Anterior cingulate cortex (tissue), 58 donors: ENCODE measurements at regions not wholly inside any gene's neighbourhood (a gene's known extent, or its start where the extent isn't known, plus 50 kb on each side); places are given as distances from the start of the nearest gene placed in this dataset.

Source experiments
- DNase-seq, 58 donors: peaks; one replicate each; lab custom pipeline; 2025; lab: John Stamatoyannopoulos, UW

DNA sequence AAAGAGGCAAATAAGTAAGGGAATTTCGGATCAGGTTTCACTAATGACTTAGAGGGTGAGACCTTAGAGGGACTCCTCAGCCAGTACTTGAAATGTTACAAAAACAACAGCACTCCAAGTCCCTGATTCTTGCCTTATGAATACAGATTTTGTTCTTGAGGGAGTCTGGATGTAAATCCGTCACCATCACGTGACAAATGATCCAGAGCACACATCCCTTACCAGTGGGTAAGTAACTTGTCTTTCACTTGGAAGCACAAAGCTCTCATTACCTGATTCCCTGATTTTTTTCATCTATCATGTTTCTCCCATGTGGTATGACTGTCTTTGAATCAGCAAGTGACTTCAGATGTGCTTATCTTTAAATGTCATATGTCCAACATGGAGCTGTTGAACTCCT is 595.3 kb upstream of the POU3F2 start:
- DNase-seq: no peak

DNA sequence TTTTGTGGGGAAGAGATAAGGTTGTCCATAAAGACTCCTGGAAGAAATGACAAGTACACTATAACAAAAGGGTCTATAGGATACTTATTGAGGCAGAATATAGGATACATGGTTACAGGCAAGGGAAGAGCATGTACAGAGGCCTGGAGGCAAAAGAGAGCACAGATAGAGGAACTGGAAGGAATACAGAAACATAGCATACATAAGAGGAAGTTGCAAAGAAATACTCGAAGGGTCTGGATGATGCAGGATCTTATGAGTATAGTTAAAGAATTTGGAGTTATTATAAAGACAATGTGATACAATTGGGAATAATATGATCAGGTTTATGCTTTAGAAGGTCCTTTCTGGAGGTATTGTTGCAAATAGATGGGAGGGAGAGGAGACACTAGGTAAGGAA is 592.7 kb upstream of the POU3F2 start:
- no peak for DNase-seq

DNA sequence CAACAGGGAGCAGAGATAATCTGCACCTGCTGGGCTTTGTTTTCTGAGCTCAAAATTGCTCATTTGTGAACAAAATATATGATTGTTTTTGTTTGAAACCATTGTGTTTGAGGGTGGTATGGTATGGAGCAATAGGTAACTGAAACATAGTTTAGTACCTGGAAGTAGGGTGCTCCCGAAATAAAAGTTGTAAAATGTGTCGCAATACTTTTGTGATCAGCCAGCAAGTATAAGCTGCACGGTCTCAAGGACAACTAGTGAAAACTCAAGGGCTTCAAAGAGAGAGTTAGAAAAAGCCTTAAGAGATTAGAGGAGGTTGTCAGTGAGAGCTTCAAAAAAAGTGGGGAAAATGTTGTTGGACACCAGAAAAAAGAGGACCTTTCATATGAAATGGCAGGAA is 579.8 kb upstream of the POU3F2 start:
- DNase-seq: no peak

DNA sequence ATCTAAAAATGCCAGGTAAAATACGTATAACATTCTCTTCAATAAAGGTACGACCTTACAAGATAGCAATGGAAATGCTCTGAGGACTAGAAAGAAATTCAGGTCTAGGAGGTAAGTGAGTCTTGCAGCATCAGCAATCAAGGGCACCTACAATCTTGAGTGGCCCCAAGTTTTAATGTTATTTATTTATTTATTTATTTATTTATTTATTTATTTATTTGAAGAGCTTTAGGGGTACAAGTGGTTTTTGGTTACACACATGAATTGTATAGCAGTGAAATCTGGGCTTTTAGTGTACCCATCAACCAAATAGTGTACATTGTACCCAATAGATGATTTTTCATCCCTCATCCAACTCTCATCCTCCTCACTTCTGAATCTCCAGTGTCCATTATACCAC is 574.0 kb upstream of the POU3F2 start:
- DNase-seq: no peak

- peak in 3 of 58 donors; percentile 1 to 2 (median 2) for DNase-seq
Observed at GRCh38 chr6:98272060-98272459, 562.3 kb upstream of the POU3F2 start.

DNA sequence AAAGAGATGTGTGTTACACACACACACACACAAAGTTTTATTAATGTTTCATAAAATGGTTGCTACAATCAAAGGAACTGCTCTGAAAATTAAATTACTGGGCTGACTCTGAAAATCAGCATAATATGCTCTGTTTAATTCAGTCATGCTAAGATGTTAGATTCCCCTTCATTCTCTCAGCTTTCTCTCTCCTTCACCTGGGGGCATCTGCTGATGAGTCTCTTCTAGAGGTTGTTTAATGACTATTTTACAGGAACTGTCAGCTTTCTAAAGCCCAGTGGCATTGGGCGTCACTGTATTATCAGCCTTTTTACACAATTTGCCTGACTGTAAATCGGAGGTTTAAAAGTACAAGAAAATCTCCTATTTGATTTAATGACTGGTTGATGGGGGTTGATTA is 559.7 kb upstream of the POU3F2 start:
- DNase-seq: no peak

GRCh38 chr6:98280492-98280891 is 553.9 kb upstream of the POU3F2 start:
- no peak for DNase-seq

- DNase-seq: no peak
Observed at GRCh38 chr6:98286620-98287019, 547.8 kb upstream of the POU3F2 start.

GRCh38 chr6:98287876-98288275 is 546.5 kb upstream of the POU3F2 start:
- DNase-seq: no peak

- DNase-seq: no peak
Observed at GRCh38 chr6:98292810-98293209, 541.6 kb upstream of the POU3F2 start.

DNA sequence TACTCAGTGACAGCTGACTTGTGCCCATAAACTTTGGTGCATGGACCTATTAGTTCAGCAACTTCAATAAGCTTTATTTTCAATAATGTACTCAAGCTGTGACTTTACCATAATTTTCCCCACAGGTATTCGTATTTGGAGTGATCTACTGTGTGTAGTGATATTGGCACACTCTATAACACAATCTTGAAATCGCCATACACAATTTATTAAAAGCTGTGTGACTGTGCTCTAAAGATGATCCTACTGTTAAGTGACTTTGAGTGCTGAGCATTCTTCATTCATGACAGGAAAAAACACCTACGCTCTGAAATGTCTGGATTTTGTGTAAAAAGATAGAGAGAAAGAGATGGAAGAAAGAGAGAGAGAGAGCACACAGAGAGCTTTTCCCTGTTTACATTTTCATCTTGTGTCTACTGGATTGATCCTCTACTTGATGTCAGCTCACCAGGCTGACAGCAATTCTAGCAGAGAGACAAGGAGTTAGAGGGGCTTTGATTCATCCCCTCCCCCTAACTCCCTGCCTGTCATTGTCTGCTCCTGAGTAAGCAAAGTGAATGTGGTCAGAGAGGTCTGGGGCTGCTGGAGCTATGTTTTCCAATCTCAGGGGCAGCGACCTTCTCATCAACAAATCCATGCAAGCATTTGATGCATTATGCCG is 538.7 kb upstream of the POU3F2 start:
- DNase-seq: no peak

DNA sequence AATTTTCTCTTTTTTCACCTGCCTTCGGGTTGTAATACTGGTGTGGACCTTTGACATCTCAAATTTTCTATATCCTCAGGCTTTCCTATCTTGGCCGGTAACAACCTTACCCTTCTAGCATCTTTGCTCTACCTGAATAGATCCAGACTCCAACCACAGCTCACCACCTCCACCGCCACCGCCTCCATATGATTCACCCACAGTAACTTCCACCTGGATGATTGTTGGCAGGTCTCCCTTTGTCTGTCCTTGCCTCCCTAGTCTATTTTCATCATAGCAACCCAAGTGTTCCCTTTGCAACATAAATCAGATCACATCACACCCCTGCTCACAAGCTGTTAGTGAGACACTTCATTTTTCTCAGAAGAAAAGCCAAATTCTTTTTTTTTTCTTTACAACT is 525.8 kb upstream of the POU3F2 start:
- peak in 12 of 58 donors; percentile 1 to 38 (median 7) for DNase-seq

DNA sequence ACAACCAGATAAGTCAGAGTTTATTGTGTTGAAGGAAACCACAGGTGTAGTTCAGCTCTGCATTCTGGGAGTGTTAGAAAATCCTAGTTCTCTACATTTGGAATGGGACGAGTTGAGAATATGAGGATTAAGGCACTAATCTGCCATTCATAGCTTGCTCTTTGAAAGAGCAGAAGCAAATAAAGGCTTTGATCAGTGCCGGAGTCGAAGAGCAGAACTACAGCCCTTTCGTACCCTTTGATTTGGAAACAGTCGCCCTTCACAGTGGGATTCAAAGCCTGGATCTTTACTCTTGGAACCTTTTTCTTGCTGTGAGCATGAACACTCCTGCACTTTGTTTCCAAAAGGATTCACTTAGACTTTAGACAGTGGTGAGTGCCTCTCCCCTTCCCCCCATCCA is 523.9 kb upstream of the POU3F2 start:
- no peak for DNase-seq

DNA sequence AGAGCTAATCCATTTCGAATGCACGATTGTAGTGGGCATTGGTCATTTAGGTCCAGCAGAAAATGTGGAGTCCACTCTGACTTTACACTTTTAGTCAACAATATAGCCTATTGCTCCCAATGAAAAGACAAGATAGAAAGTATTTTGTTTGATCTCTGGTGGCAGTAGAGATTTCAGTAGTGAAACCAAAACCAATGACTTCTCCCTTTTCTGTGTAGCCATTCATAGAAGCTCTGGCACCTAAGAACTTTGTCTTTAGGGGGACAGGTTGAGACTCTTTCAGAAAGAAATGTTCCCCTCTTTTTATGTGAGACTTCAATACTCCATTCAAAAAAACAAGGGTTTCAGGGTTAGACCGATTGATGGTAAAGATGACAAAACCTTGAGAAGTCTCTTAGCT is 510.8 kb upstream of the POU3F2 start:
- DNase-seq: no peak

- peak in 7 of 58 donors; percentile 1 to 28 (median 4) for DNase-seq
Observed at GRCh38 chr6:98324446-98324845, 509.9 kb upstream of the POU3F2 start.

DNA sequence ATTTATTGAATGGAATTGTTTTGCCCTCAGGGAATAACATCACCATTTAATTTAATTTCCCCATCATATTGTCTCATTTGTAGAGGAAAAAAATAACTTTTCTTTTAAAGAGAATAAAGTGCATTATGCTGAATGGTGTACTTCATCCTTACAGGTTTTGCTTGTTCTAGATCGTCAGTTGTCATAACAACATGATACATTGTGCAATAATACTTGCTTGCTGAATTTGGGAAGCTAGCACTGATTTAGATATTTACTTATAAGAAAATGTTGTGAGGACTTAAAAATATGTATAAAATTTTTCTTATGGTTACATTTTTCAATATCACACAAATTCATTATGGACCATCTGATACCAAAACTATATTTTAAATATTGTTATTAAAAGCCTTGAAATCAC is 509.0 kb upstream of the POU3F2 start:
- DNase-seq: no peak

GRCh38 chr6:98333273-98333672 is 501.1 kb upstream of the POU3F2 start:
- no peak for DNase-seq

DNA sequence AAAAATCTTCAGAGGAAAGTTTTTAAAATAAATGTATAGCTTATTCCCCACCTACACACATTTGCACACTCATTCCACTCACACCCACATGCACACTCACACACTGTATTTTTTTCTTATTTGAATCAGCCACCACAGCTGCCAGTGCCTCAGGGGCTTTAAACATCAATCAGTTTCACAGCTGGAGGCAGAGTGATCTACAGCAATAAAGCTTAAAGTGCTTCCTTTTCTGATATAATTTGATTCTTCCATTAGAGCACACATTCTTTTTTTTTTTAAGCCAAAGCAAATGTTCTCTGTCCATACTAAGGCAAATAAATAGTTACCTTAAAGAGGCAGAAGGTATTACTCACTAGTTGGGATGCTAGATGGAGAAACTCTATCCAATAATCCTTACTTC is 498.8 kb upstream of the POU3F2 start:
- no peak for DNase-seq

DNA sequence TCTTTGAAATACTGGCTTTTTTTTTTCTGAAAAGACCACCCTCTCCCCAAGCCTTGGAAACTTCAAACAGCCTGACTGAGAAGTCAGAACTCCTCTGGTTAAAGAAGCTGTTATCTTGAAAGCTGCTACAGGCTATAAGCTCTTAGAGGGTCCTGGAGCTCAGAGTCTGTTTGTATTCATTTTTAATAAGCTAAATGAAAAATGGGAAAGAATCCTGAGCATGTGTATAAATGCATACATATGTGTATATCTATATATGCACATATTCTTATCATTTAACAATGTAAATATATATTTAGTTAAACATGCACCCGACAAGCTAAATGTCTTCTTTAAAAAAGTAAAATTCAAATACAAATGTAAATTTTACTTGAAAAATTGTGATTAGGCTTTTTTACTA is 494.9 kb upstream of the POU3F2 start:
- no peak for DNase-seq

DNA sequence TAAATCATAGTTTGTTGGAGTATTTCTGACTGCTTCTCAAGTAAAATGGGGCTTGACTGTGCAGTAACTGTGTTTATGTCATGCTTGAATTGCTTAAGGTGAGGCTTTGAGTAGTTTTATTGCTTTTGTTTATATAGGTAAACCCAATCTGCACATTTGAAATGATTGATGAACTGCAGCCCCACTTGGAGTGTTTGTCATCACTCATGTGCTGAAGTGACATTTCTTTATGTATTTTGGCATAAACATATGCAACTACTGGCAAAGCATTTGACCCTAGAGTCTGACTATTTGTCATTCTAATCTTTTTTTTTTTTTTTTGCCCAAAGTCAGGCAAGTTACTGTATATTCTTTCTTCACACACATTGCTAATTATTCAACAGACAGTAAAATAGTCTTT is 491.4 kb upstream of the POU3F2 start:
- DNase-seq: no peak

GRCh38 chr6:98343797-98344196 is 490.6 kb upstream of the POU3F2 start:
- DNase-seq: no peak

GRCh38 chr6:98352348-98352747 is 482.0 kb upstream of the POU3F2 start:
- no peak for DNase-seq

DNA sequence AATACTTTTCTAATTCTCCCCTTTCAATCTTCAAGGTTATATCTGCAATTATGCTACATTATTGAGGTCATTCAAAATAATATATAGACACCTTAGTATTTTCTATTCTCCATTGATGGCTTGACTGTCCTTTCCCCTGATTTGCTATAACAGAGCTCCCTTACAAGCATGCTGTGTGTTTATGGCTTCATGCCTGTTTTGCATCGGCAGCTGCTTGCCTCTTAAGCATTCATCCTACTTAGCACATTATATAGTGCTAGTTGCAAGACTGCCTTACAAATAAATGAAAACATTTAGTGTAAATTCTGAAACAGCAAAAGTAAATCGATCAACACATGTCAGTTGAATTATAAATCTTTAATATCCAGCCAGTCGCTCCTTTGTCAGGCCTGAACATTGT is 476.2 kb upstream of the POU3F2 start:
- peak in 1 of 58 donors; percentile 0 for DNase-seq
